ENCODE measurements at regions not wholly inside any gene's neighbourhood (a gene's known extent, or its start where the extent isn't known, plus 50 kb on each side); places are given as distances from the start of the nearest gene placed in this dataset.

- TF ChIP-seq E2F4 (CRISPR knock-in tag; IDR thresholded peaks at IDR 0.05; ENCODE audit: low read depth) (no peak), FOXA3 (CRISPR knock-in tag; conservative IDR thresholded peaks at IDR 0.05 in 1 of 2, IDR thresholded peaks at IDR 0.05 in 1 of 2) (no peak), ZNF232 (CRISPR knock-in tag; IDR thresholded peaks at IDR 0.05) (no peak), ZFP91 (CRISPR knock-in tag; IDR thresholded peaks at IDR 0.05) (no peak), ATF2 (CRISPR knock-in tag; IDR thresholded peaks at IDR 0.05) (no peak), RBBP5 (IDR thresholded peaks at IDR 0.05; ENCODE audit: borderline replicate concordance, insufficient read depth, low read length, poor library complexity, severe bottlenecking) (no peak), E2F6 (IDR thresholded peaks at IDR 0.05; ENCODE audit: borderline replicate concordance in 1 of 2, extremely low read depth in 1 of 2, insufficient read depth in 1 of 2, insufficient read length in 1 of 2, low read depth in 1 of 2, low read length in 1 of 2, poor library complexity in 1 of 2, severe bottlenecking in 1 of 2) (no peak), LARP7 (IDR thresholded peaks at IDR 0.05) (no peak), CTCF (IDR thresholded peaks at IDR 0.05 in 2 of 3, conservative IDR thresholded peaks at IDR 0.05 in 1 of 3; ENCODE audit: insufficient read depth in 2 of 3, low read depth in 1 of 3, low read length in 3 of 3) (no peak)
Measured at GRCh38 chr6:165042912-165043311, 266.5 kb downstream of the C6orf118 start.

All from K562 (cell line).